GM23338 (cell line): ENCODE measurements at regions not wholly inside any gene's neighbourhood (a gene's known extent, or its start where the extent isn't known, plus 50 kb on each side); places are given as distances from the start of the nearest gene placed in this dataset.

Source experiments
- ATAC-seq: fragments of 200-7000 bp; cut with Tn5 transposase; 3 replicates; pipeline ENCODE4 v1.9.1; 2020
- DNase-seq: peaks from one replicate; pipeline ENCODE4 v3.0.0-alpha.2; 2015; ENCODE audit warnings: low spot score
- H2AFZ ChIP-seq: fragments of 200-600 bp; sonication (generic); 2 replicates; pipeline ENCODE4 v1.8.0; 2016; ENCODE audit warnings: antibody characterized with exemption, mild to moderate bottlenecking, moderate library complexity
- H3F3A ChIP-seq: fragments of 200-600 bp; sonication (generic); replicated peaks from 2 replicates; pipeline ENCODE4 v1.8.0; 2017; ENCODE audit warnings: antibody characterized with exemption, mixed run types, low read depth
- H3K27ac ChIP-seq: fragments of 200-600 bp; sonication (generic); 2 replicates; pipeline ENCODE4 v1.6.1; 2016; ENCODE audit warnings: low read depth
- H3K27me3 ChIP-seq: fragments of 200-600 bp; sonication (generic); 2 replicates; pipeline ENCODE4 v1.8.0; 2016; ENCODE audit warnings: mild to moderate bottlenecking, mixed run types, moderate library complexity; ENCODE audit not compliant: insufficient read depth
- H3K36me3 ChIP-seq: fragments of 200-600 bp; sonication (generic); 2 replicates; pipeline ENCODE4 v1.8.0; 2016; ENCODE audit warnings: mild to moderate bottlenecking; ENCODE audit not compliant: insufficient read depth
- H3K4me1 ChIP-seq: fragments of 200-600 bp; sonication (generic); 2 replicates; pipeline ENCODE4 v1.8.0; 2016; ENCODE audit warnings: mild to moderate bottlenecking, moderate library complexity; ENCODE audit not compliant: insufficient read depth
- H3K4me2 ChIP-seq: fragments of 200-600 bp; sonication (generic); 2 replicates; pipeline ENCODE4 v1.7.1; 2017; ENCODE audit warnings: mixed run types
- H3K4me3 ChIP-seq: fragments of 200-600 bp; sonication (generic); 2 replicates; pipeline ENCODE4 v1.6.1; 2016; ENCODE audit warnings: mixed run types
- H3K79me2 ChIP-seq: fragments of 200-600 bp; sonication (generic); replicated peaks from 2 replicates; pipeline ENCODE4 v1.8.0; 2017; ENCODE audit warnings: mild to moderate bottlenecking; ENCODE audit not compliant: insufficient read depth
- H3K9me2 ChIP-seq: fragments of 200-600 bp; sonication (generic); 2 replicates; pipeline ENCODE4 v1.8.0; 2017; ENCODE audit not compliant: insufficient read depth
- H4K20me1 ChIP-seq: fragments of 200-600 bp; sonication (generic); replicated peaks from 2 replicates; pipeline ENCODE4 v1.8.0; 2017; ENCODE audit warnings: mild to moderate bottlenecking; ENCODE audit not compliant: insufficient read depth
- H3K27ac Mint-ChIP-seq: 2 replicates; pipeline ENCODE4 v1.8.0; 2020; ENCODE audit warnings: inconsistent platforms, mild to moderate bottlenecking, moderate library complexity, mixed read lengths
- H3K27me3 Mint-ChIP-seq: 3 replicates; pipeline ENCODE4 v1.8.0; 2022; ENCODE audit warnings: low read depth, mild to moderate bottlenecking, moderate library complexity, mixed read lengths, inconsistent platforms; ENCODE audit not compliant: insufficient read depth, poor library complexity
- H3K36me3 Mint-ChIP-seq: 3 replicates; pipeline ENCODE4 v1.8.0; 2021; ENCODE audit warnings: low read depth, mild to moderate bottlenecking, inconsistent platforms, moderate library complexity, mixed read lengths
- H3K4me1 Mint-ChIP-seq: 3 replicates; pipeline ENCODE4 v1.8.0; 2020; ENCODE audit warnings: mild to moderate bottlenecking, inconsistent platforms, mixed read lengths
- H3K4me3 Mint-ChIP-seq: 3 replicates; pipeline ENCODE4 v1.8.0; 2021; ENCODE audit warnings: moderate library complexity, mild to moderate bottlenecking, inconsistent platforms, mixed read lengths
- H3K9me3 Mint-ChIP-seq: 3 replicates; pipeline ENCODE4 v1.8.0; 2020; ENCODE audit warnings: moderate library complexity, mild to moderate bottlenecking, inconsistent platforms, mixed read lengths
- CREB1 ChIP-seq: fragments of 250-450 bp; sonication (Bioruptor Pico); IDR thresholded peaks from 2 replicates; pipeline ENCODE4 v1.5.0; 2020; ENCODE audit warnings: low read depth, mild to moderate bottlenecking, moderate library complexity
- CTCF ChIP-seq, 2 experiments: fragments of 200-600 bp in 1 of 2; sonication (generic) in 1 of 2; conservative IDR thresholded peaks; 2 replicates each; pipeline versions ENCODE4 v1.5.1 to v1.6.1; 2016 to 2017; ENCODE audit warnings: antibody characterized with exemption in 2 of 2, low read depth in 2 of 2, mild to moderate bottlenecking in 2 of 2, moderate library complexity in 1 of 2
- ETS1 ChIP-seq: IDR thresholded peaks from 2 replicates; pipeline ENCODE4 v1.6.1; 2016; ENCODE audit warnings: antibody characterized with exemption
- EZH2 ChIP-seq: fragments of 200-600 bp; sonication (generic); IDR thresholded peaks from one replicate; pipeline ENCODE4 v1.8.0; 2017; ENCODE audit warnings: antibody characterized with exemption, mild to moderate bottlenecking, low read depth; ENCODE audit not compliant: unreplicated experiment
- EZH2phosphoT487 ChIP-seq: fragments of 200-600 bp; sonication (generic); IDR thresholded peaks from one replicate; pipeline ENCODE4 v1.8.1; 2018; ENCODE audit warnings: antibody characterized with exemption; ENCODE audit not compliant: unreplicated experiment
- JUNB ChIP-seq: IDR thresholded peaks from one replicate; pipeline ENCODE4 v1.6.1; 2016; ENCODE audit warnings: antibody characterized with exemption; ENCODE audit not compliant: unreplicated experiment
- NANOG ChIP-seq: IDR thresholded peaks from 2 replicates; pipeline ENCODE4 v1.6.1; 2016; ENCODE audit warnings: antibody characterized with exemption, borderline replicate concordance
- POLR2AphosphoS5 ChIP-seq: IDR thresholded peaks from 2 replicates; pipeline ENCODE4 v1.6.1; 2016; ENCODE audit warnings: antibody characterized with exemption, low read depth
- REST ChIP-seq: IDR thresholded peaks from one replicate; pipeline ENCODE4 v1.6.1; 2018; ENCODE audit warnings: antibody characterized with exemption; ENCODE audit not compliant: unreplicated experiment
- STAT1 ChIP-seq: IDR thresholded peaks from one replicate; pipeline ENCODE4 v1.6.1; 2016; ENCODE audit warnings: antibody characterized with exemption; ENCODE audit not compliant: unreplicated experiment
- ZNF114 ChIP-seq: fragments of 250-450 bp; sonication (Bioruptor Pico); IDR thresholded peaks from 2 replicates; pipeline ENCODE4 v1.5.0; 2020; ENCODE audit warnings: mild to moderate bottlenecking, moderate library complexity
- ZNF331 ChIP-seq: fragments of 250-450 bp; sonication (Bioruptor Pico); IDR thresholded peaks from 2 replicates; pipeline ENCODE4 v1.5.0; 2020; ENCODE audit warnings: low read depth, mild to moderate bottlenecking, moderate library complexity
- ZNF462 ChIP-seq: fragments of 250-450 bp; sonication (Bioruptor Pico); IDR thresholded peaks from 2 replicates; pipeline ENCODE4 v1.5.0; 2020; ENCODE audit warnings: mild to moderate bottlenecking, moderate library complexity

GRCh38 chr13:34364633-34365032 is 546.7 kb downstream of the RFC3 start:
- H3K27ac Mint-ChIP-seq, result no peak overlapping the region
- H2AFZ ChIP-seq, result no peak overlapping the region

More at GRCh38 chr13:34364633-34365032, 546.7 kb downstream of the RFC3 start:
- Histone ChIP-seq H3K27me3 (no peaks in the 10 kb centered on the region), H3K4me1 (no peaks in the 10 kb centered on the region), H3K27ac (no peak overlapping the region), H3K9me2 (no peaks in the 10 kb centered on the region), H3K4me2 (no peak overlapping the region), H3K4me3 (no peak overlapping the region), H3K79me2 (no peaks in the 10 kb centered on the region), H4K20me1 (no peaks in the 10 kb centered on the region), H3F3A (no peaks in the 10 kb centered on the region), H3K36me3 (no peaks in the 10 kb centered on the region)
- H3K36me3 Mint-ChIP-seq, result peaks cover 4% of the 10 kb centered on the region; the same call in 2 of the 3 replicates
- no peak for ATAC-seq
- no peak for DNase-seq
- peaks cover 17% of the 10 kb centered on the region for H3K9me3 Mint-ChIP-seq
- no peak overlapping the region for H3K4me3 Mint-ChIP-seq
- TF ChIP-seq ZNF462 (CRISPR knock-in tag), result no peak
- TF ChIP-seq CREB1 (CRISPR knock-in tag), result no peak
- no peak for TF ChIP-seq STAT1
- TF ChIP-seq NANOG, result no peak
- TF ChIP-seq ZNF114, result no peak
- TF ChIP-seq ETS1, result no peak
- TF ChIP-seq ZNF331, result no peak
- no peak for TF ChIP-seq REST
- no peak for TF ChIP-seq CTCF (conservative IDR thresholded peaks at IDR 0.05; ENCODE audit: low read depth in 2 of 2)
- TF ChIP-seq EZH2, result no peak
- TF ChIP-seq JUNB, result no peak
- TF ChIP-seq POLR2AphosphoS5, result no peak
- no peak for TF ChIP-seq EZH2phosphoT487
- no peaks in the 10 kb centered on the region for H3K4me1 Mint-ChIP-seq
- H3K27me3 Mint-ChIP-seq, result no peaks in the 10 kb centered on the region
